Urinary bladder (tissue), 3 donors: ENCODE measurements at regions not wholly inside any gene's neighbourhood (a gene's known extent, or its start where the extent isn't known, plus 50 kb on each side); places are given as distances from the start of the nearest gene placed in this dataset.
A peak's percentile ranks its signal among the peaks of the same experiment; 100 is the strongest.
"Not testable (repeated sequence)": the region's sequence is repeated elsewhere in the genome, so short reads cannot be mapped to it uniquely, and the experiment has no call there.

Experiments used
- DNase-seq: peaks from one replicate; pipeline ENCODE4 v3.0.0-alpha.2; 2015; ENCODE audit errors: extremely low spot score
- H3K27ac ChIP-seq: one replicate; pipeline ENCODE4 v1.5.1; 2013; ENCODE audit warnings: low read depth, mild to moderate bottlenecking, moderate library complexity
- H3K36me3 ChIP-seq: one replicate; pipeline ENCODE4 v1.6.1; 2013; ENCODE audit warnings: mild to moderate bottlenecking, moderate library complexity; ENCODE audit not compliant: insufficient read depth
- H3K4me1 ChIP-seq: one replicate; pipeline ENCODE4 v1.6.1; 2013; ENCODE audit warnings: mild to moderate bottlenecking, moderate library complexity; ENCODE audit not compliant: insufficient read depth
- H3K4me3 ChIP-seq: one replicate; pipeline ENCODE4 v1.5.1; 2013; ENCODE audit warnings: low read depth, low read length
- WGBS: extraction: QIAGEN DNeasy Blood & Tissue Kit; methylation state at CpG from one replicate; pipeline ENCODE4 v1.1.7; 2013; 5-methylcytosine and 5-hydroxymethylcytosine counted together
- donor health status: healthy with polysubstance abuse.
- donor health status: healthy.

- H3K4me3 ChIP-seq, H3K36me3 ChIP-seq, H3K27ac ChIP-seq, H3K4me1 ChIP-seq, DNase-seq: not testable (repeated sequence)
- 91% methylated on average over 12 of the region's 12 CpGs for whole genome bisulfite sequencing
Measured at GRCh38 chr11:87703589-87703988, 471.7 kb downstream of the RAB38 start.

DNA sequence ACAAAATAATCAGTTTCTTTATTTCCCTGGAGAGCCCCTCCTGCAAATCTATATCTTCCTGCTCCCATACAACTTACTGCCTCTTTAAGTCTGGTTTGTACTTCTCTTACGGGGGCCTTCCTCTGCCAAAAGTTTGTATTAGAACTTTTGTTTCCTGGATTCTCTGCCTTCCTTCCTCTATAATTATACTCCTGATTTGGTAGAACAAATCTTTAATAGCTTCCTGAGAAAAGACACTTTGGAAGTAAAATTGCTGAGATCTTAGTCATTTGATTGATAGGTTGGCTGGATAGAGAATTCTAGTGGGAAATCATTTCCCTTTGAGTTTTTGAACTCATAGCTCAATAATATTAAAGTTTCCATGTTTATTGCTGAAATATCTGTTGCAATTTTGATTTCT is 499.2 kb downstream of the RAB38 start:
- no peak overlapping the region for H3K27ac ChIP-seq
- no peaks in the 10 kb centered on the region for H3K4me1 ChIP-seq
- H3K36me3 ChIP-seq = no peaks in the 10 kb centered on the region
- WGBS = 52% methylated on average over 1 of the region's 1 CpG
- DNase-seq = no peak
- H3K4me3 ChIP-seq = no peak overlapping the region

- no peak for DNase-seq
- Histone ChIP-seq H3K4me3 (no peak overlapping the region), H3K36me3 (no peaks in the 10 kb centered on the region), H3K27ac (no peak overlapping the region), H3K4me1 (no peaks in the 10 kb centered on the region)
- 87% methylated on average over 6 of the region's 6 CpGs for WGBS
Measured at GRCh38 chr11:87666730-87667129, 508.5 kb downstream of the RAB38 start.

GRCh38 chr11:87662287-87662686 is 513.0 kb downstream of the RAB38 start:
- Histone ChIP-seq H3K36me3 (no peaks in the 10 kb centered on the region), H3K27ac (no peak overlapping the region), H3K4me1 (no peaks in the 10 kb centered on the region), H3K4me3 (no peak overlapping the region)
- DNase-seq = no peak

DNA sequence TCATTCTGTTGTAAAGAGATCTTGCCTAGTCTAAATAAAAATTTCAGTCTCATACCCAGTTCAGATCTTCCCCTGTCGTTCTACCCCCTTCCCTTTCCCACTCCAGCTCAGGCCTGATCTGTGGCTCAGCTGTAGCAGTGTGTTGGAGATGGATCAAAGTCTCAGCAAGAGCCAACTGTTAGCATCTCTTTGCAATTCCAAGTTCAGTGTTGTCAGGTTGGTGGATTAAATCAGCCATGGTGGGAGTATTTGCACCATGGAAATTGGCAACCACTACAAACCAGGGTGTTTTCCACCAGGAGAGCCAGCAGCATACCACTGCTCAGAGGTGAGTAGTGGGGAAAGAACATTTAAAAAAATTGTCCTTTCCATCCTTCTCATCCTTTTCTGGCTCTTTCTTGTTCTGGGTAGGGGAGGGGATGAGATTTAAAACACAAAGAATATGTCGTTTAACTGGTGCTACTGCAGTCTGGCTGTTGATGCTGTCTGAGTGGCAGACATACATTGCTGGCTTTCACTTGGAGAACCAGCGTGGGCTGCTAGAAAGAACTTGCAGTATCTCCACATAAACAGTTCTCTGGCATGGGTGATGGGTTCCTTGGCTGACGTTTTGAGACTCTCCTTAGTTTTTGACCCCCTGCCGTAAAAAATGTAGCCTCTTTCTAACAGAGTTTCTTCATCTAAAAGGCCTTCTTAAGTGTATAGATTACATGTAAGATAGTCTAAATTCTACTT is 514.1 kb downstream of the RAB38 start:
- no peaks in the 10 kb centered on the region for H3K4me1 ChIP-seq
- no peaks in the 10 kb centered on the region for H3K36me3 ChIP-seq
- 42% methylated on average over 5 of the region's 5 CpGs for WGBS
- DNase-seq = no peak
- H3K4me3 ChIP-seq = no peak overlapping the region
- H3K27ac ChIP-seq = no peak overlapping the region

GRCh38 chr11:87659807-87660206 is 515.4 kb downstream of the RAB38 start:
- no peak for DNase-seq
- no peaks in the 10 kb centered on the region for H3K36me3 ChIP-seq
- H3K27ac ChIP-seq = no peak overlapping the region
- WGBS = 89% methylated on average over 5 of the region's 5 CpGs
- H3K4me1 ChIP-seq = no peaks in the 10 kb centered on the region
- H3K4me3 ChIP-seq = no peak overlapping the region

GRCh38 chr11:87645626-87646025 is 529.6 kb downstream of the RAB38 start:
- no peak overlapping the region for H3K27ac ChIP-seq
- H3K4me3 ChIP-seq = no peak overlapping the region
- no peaks in the 10 kb centered on the region for H3K4me1 ChIP-seq
- WGBS = 92% methylated on average over 1 of the region's 1 CpG
- no peaks in the 10 kb centered on the region for H3K36me3 ChIP-seq
- no peak for DNase-seq

GRCh38 chr11:87639753-87640364 is 535.4 kb downstream of the RAB38 start:
- Histone ChIP-seq H3K36me3 (no peaks in the 10 kb centered on the region), H3K27ac (no peak overlapping the region), H3K4me1 (no peaks in the 10 kb centered on the region), H3K4me3 (no peak overlapping the region)
- 64% methylated on average over 1 of the region's 1 CpG for WGBS
- no peak for DNase-seq

DNA sequence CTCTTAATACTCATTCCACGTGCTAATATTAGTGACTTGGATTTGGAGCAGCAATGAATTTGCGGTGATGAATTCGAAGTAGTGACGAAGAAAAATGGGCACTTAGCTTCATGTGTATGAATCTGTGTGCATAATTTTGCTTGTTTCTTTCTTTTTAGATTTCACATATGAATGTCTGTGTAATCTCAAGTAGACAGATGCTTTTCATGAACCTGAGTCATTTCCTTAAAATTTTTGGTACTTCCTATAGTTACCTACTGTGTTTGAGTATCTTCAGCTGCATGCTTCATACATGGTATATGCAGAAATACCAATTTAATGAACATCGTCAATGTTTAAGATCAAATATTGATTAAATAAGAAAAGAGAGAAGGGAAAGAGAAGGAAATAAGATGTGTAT is 540.2 kb downstream of the RAB38 start:
- H3K36me3 ChIP-seq = no peaks in the 10 kb centered on the region
- no peak overlapping the region for H3K4me3 ChIP-seq
- no peak for DNase-seq
- no peaks in the 10 kb centered on the region for H3K4me1 ChIP-seq
- WGBS = 83% methylated on average over 5 of the region's 5 CpGs
- H3K27ac ChIP-seq = no peak overlapping the region

DNA sequence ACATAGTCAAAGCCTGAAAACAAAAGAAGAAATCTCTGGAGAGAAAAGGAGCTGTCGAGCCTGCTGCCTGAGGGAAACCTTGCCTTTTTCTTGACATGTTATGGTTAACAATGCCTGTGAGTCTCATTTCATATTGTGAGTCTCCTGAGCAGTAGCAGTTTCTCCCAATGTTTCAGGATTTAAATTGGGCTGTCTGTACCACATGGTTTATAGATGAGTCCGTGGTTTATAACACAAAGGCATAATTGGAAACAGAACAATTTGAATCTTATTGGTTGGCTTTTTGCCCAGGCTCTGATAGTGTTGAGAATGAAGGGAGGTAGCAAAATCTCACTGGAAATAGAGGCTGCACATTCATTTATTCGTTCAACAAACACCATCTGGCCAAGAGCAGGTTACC is 540.9 kb downstream of the RAB38 start:
- no peak overlapping the region for H3K27ac ChIP-seq
- WGBS = 36% methylated on average over 3 of the region's 3 CpGs
- DNase-seq = no peak
- H3K4me1 ChIP-seq = no peaks in the 10 kb centered on the region
- no peak overlapping the region for H3K4me3 ChIP-seq
- no peaks in the 10 kb centered on the region for H3K36me3 ChIP-seq

DNA sequence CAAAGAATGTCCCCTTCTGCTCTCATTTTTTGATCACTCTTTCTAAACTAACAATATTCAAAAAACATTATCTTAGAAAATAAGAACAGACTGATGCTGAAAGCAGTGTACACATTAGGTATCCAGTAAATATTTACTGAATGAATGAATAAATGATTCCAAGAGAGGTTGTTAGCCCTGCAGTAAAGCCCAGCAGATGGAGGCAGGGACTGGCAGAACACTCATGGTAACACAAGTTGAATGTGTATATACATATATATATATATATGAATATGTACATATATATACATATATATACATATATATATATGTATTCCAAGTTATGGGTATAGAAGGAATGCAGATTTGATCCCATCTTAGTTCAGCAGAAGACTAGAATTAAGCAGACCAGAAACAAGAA is 546.3 kb downstream of the RAB38 start:
- H3K4me3 ChIP-seq = no peak overlapping the region
- no peaks in the 10 kb centered on the region for H3K36me3 ChIP-seq
- H3K27ac ChIP-seq = no peak overlapping the region
- H3K4me1 ChIP-seq = no peaks in the 10 kb centered on the region
- no peak for DNase-seq

DNA sequence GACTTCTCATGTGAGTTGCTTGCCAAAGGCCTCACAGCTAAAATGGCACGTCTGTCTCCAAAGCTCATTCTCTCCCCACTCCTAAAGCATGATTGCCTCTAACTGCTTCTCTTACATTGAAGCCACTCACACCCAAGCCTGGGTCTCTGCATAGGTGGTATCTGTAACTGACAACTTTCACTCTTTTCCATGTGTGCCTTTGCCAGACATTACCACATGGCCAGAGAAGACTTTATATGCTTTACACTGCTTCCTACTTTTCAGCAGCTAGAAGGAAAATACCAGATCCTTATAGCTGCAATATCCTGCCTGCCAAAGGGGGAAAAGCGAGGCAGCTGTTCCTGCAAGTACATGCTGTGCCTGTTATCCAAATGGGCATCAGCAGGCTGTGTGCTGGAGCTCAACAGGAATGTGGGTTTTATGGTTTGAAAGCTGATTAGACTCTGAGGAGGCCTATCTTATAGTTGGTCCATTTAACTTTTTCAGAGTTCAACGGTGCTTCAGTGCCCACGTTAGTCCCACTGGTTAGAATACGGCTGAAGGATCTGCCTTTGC is 547.1 kb downstream of the RAB38 start:
- peak; percentile 18 for DNase-seq
- WGBS = 43% methylated on average over 5 of the region's 5 CpGs
- no peaks in the 10 kb centered on the region for H3K36me3 ChIP-seq
- H3K27ac ChIP-seq = no peak overlapping the region
- H3K4me3 ChIP-seq = no peak overlapping the region
- H3K4me1 ChIP-seq = no peaks in the 10 kb centered on the region

GRCh38 chr11:87623531-87624365 is 551.5 kb downstream of the RAB38 start:
- not testable (repeated sequence) for H3K4me3 ChIP-seq, DNase-seq, H3K36me3 ChIP-seq, H3K27ac ChIP-seq, H3K4me1 ChIP-seq
- WGBS = 80% methylated on average over 21 of the region's 24 CpGs

DNA sequence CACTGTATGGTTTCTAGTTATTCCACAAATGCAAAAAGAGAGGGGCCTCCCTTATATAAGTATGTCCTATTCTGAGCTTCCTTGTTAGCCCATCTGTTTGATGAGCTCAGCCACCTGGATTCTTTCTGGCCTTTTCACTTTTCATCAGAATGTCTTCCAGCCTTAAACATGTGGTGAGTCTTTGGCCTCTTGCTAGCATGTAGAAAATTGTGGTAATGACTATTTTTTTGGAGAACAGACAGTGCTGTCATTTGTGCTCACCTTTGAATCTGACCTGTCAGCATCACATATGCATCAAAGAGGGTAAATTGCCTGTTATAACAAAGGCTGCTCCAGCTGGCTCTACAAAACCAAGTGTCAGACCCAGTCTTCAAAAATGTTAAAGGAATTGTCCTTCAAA is 558.7 kb downstream of the RAB38 start:
- H3K27ac ChIP-seq = no peak overlapping the region
- H3K4me3 ChIP-seq = no peak overlapping the region
- H3K4me1 ChIP-seq = no peaks in the 10 kb centered on the region
- no peaks in the 10 kb centered on the region for H3K36me3 ChIP-seq
- no peak for DNase-seq
